IMR-90 (cell line): ENCODE measurements at regions not wholly inside any gene's neighbourhood (a gene's known extent, or its start where the extent isn't known, plus 50 kb on each side); places are given as distances from the start of the nearest gene placed in this dataset.

Experiments used
- ATAC-seq: fragments of 200-7000 bp; cut with Tn5 transposase; 2 replicates; pipeline ENCODE4 v1.9.1; 2020; ENCODE audit warnings: low read depth, mild to moderate bottlenecking, moderate library complexity
- BruUV-seq: library from RNA; stranded (reverse); fragments of 400-500 nt; replicated peaks from 2 replicates; lab custom pipeline; 2021; lab: Mats Ljungman, UMichigan
- CTCF ChIA-PET: fragments of 300-600 bp; formaldehyde crosslinking; extraction: SDS; loops from one replicate; lab custom pipeline; 2021; ENCODE audit warnings: antibody characterized with exemption; lab: Yijun Ruan, JAX
- POLR2A ChIA-PET: fragments of 300-600 bp; sonication (Branson Sonifier 250); formaldehyde crosslinking; loops from one replicate; lab custom pipeline; 2022; ENCODE audit warnings: antibody characterized with exemption; ENCODE audit not compliant: unreplicated experiment; lab: Charles Lee
- DNase-seq: peaks from one replicate; pipeline ENCODE4 v3.0.0; 2013
- H2AFZ ChIP-seq: replicated peaks from 2 replicates; pipeline ENCODE3; 2013; ENCODE audit warnings: low read length, mild to moderate bottlenecking; ENCODE audit not compliant: poor library complexity
- H2AK5ac ChIP-seq: 2 replicates; pipeline ENCODE4 v1.6.1; 2013; ENCODE audit warnings: low read depth, low read length, inconsistent platforms
- H2AK9ac ChIP-seq: replicated peaks from 2 replicates; pipeline ENCODE3; 2013; ENCODE audit warnings: mild to moderate bottlenecking, low read depth, low read length, moderate library complexity; ENCODE audit not compliant: poor library complexity
- H2BK120ac ChIP-seq: 2 replicates; pipeline ENCODE4 v1.6.1; 2013; ENCODE audit warnings: low read depth, low read length, inconsistent platforms
- H2BK15ac ChIP-seq: 3 replicates; pipeline ENCODE4 v1.6.1; 2013; ENCODE audit warnings: low read depth, low read length, inconsistent platforms
- H2BK20ac ChIP-seq: 2 replicates; pipeline ENCODE4 v1.6.1; 2013; ENCODE audit warnings: low read depth, mild to moderate bottlenecking, inconsistent platforms, low read length, moderate library complexity
- H2BK5ac ChIP-seq: 2 replicates; pipeline ENCODE4 v1.6.1; 2013; ENCODE audit warnings: mild to moderate bottlenecking, low read depth, low read length, inconsistent platforms; ENCODE audit not compliant: poor library complexity, severe bottlenecking
- H3K14ac ChIP-seq: replicated peaks from 2 replicates; pipeline ENCODE4 v1.6.1; 2013; ENCODE audit warnings: low read depth, low read length, inconsistent platforms
- H3K18ac ChIP-seq: 2 replicates; pipeline ENCODE4 v1.6.1; 2013; ENCODE audit warnings: low read depth, low read length, control low read depth
- H3K23ac ChIP-seq: 2 replicates; pipeline ENCODE4 v1.6.1; 2013; ENCODE audit warnings: low read depth, low read length, inconsistent platforms
- H3K27ac ChIP-seq: 2 replicates; pipeline ENCODE4 v1.5.1; 2013; ENCODE audit warnings: mild to moderate bottlenecking, control low read depth, low read length; ENCODE audit not compliant: insufficient read depth
- H3K27me3 ChIP-seq: 2 replicates; pipeline ENCODE4 v1.6.1; 2013; ENCODE audit warnings: low read length; ENCODE audit not compliant: control insufficient read depth, insufficient read depth
- H3K36me3 ChIP-seq: 2 replicates; pipeline ENCODE4 v1.6.1; 2013; ENCODE audit warnings: low read length, mixed read lengths; ENCODE audit not compliant: control insufficient read depth, insufficient read depth
- H3K4ac ChIP-seq: 2 replicates; pipeline ENCODE4 v1.6.1; 2013; ENCODE audit warnings: low read depth, low read length, inconsistent platforms
- H3K4me1 ChIP-seq: 2 replicates; pipeline ENCODE4 v1.6.1; 2013; ENCODE audit warnings: low read length, mixed read lengths; ENCODE audit not compliant: control insufficient read depth, insufficient read depth
- H3K4me2 ChIP-seq: 2 replicates; pipeline ENCODE4 v1.6.1; 2013; ENCODE audit warnings: low read depth, mild to moderate bottlenecking, control low read depth, low read length, moderate library complexity
- H3K4me3 ChIP-seq: 2 replicates; pipeline ENCODE4 v1.5.1; 2013; ENCODE audit warnings: low read depth, mild to moderate bottlenecking, control low read depth, low read length, moderate library complexity; ENCODE audit not compliant: insufficient read depth
- H3K56ac ChIP-seq: 2 replicates; pipeline ENCODE4 v1.6.1; 2013; ENCODE audit warnings: low read length, inconsistent platforms; ENCODE audit not compliant: insufficient read depth; ENCODE audit errors: extremely low read depth
- H3K79me1 ChIP-seq, 2 experiments: 2 replicates each; pipeline ENCODE4 v1.6.1; 2013; ENCODE audit warnings: low read length in 2 of 2, inconsistent platforms in 1 of 2, low read depth in 1 of 2
- H3K9ac ChIP-seq: 2 replicates; pipeline ENCODE4 v1.6.1; 2013; ENCODE audit warnings: low read depth, low read length, control low read depth
- H3K9me1 ChIP-seq: 2 replicates; pipeline ENCODE4 v1.6.1; 2013; ENCODE audit warnings: low read length, inconsistent platforms; ENCODE audit not compliant: insufficient read depth
- H3K9me3 ChIP-seq: 2 replicates; pipeline ENCODE4 v1.6.1; 2013; ENCODE audit warnings: low read length; ENCODE audit not compliant: control insufficient read depth, insufficient read depth
- H4K20me1 ChIP-seq: 2 replicates; pipeline ENCODE4 v1.6.1; 2013; ENCODE audit warnings: low read length, inconsistent platforms; ENCODE audit not compliant: insufficient read depth
- H4K5ac ChIP-seq: 2 replicates; pipeline ENCODE4 v1.6.1; 2013; ENCODE audit warnings: mild to moderate bottlenecking, low read depth, low read length, control low read depth
- H4K8ac ChIP-seq, 2 experiments: 2 replicates each; pipeline ENCODE4 v1.6.1; 2013; ENCODE audit warnings: low read depth in 2 of 2, low read length in 2 of 2, control low read depth in 1 of 2, inconsistent platforms in 1 of 2
- H4K91ac ChIP-seq: 2 replicates; pipeline ENCODE4 v1.6.1; 2013; ENCODE audit warnings: low read depth, low read length, inconsistent platforms; ENCODE audit not compliant: insufficient read depth
- BHLHE40 ChIP-seq: fragments of 150-350 bp; IDR thresholded peaks from 2 replicates; pipeline ENCODE4 v1.6.1; 2016; ENCODE audit warnings: mild to moderate bottlenecking, low read depth, low read length
- CEBPB ChIP-seq: IDR thresholded peaks from 2 replicates; pipeline ENCODE4 v1.6.1; 2012; ENCODE audit warnings: low read depth, low read length, improper control_type of control experiment
- CHD1 ChIP-seq: IDR thresholded peaks from 2 replicates; pipeline ENCODE4 v1.6.1; 2012; ENCODE audit warnings: low read depth, low read length, improper control_type of control experiment
- CTCF ChIP-seq: conservative IDR thresholded peaks from 2 replicates; pipeline ENCODE4 v1.5.1; 2012; ENCODE audit warnings: mild to moderate bottlenecking, low read depth, low read length, improper control_type of control experiment
- ELK1 ChIP-seq: fragments of 150-350 bp; IDR thresholded peaks from 2 replicates; pipeline ENCODE4 v1.6.1; 2016; ENCODE audit warnings: low read depth, mild to moderate bottlenecking, low read length, moderate library complexity, borderline replicate concordance
- FOS ChIP-seq: fragments of 150-350 bp; IDR thresholded peaks from 2 replicates; pipeline ENCODE4 v1.6.1; 2016; ENCODE audit warnings: low read depth, low read length
- MAFK ChIP-seq: IDR thresholded peaks from 2 replicates; pipeline ENCODE4 v1.6.1; 2012; ENCODE audit warnings: low read depth, low read length, improper control_type of control experiment
- MAZ ChIP-seq: IDR thresholded peaks from 2 replicates; pipeline ENCODE4 v1.6.1; 2012; ENCODE audit warnings: low read depth, mild to moderate bottlenecking, low read length, improper control_type of control experiment, moderate library complexity, borderline replicate concordance
- MXI1 ChIP-seq: IDR thresholded peaks from 2 replicates; pipeline ENCODE4 v1.6.1; 2012; ENCODE audit warnings: low read depth, mild to moderate bottlenecking, low read length, moderate library complexity, borderline replicate concordance
- NFE2L2 ChIP-seq: fragments of 150-350 bp; IDR thresholded peaks from 2 replicates; pipeline ENCODE4 v1.6.1; 2016; ENCODE audit warnings: low read depth, mild to moderate bottlenecking, low read length
- POLR2A ChIP-seq: IDR thresholded peaks from 2 replicates; pipeline ENCODE4 v1.6.1; 2012; ENCODE audit warnings: mild to moderate bottlenecking, low read depth, low read length
- RAD21 ChIP-seq: IDR thresholded peaks from 2 replicates; pipeline ENCODE4 v1.6.1; 2012; ENCODE audit warnings: low read length, improper control_type of control experiment
- RCOR1 ChIP-seq: IDR thresholded peaks from 2 replicates; pipeline ENCODE4 v1.6.1; 2012; ENCODE audit warnings: mild to moderate bottlenecking, low read length, improper control_type of control experiment; ENCODE audit not compliant: insufficient replicate concordance
- RFX5 ChIP-seq: IDR thresholded peaks from 2 replicates; pipeline ENCODE4 v1.8.0; 2012; ENCODE audit warnings: low read depth, mild to moderate bottlenecking, low read length, moderate library complexity
- SMC3 ChIP-seq: fragments of 150-350 bp; IDR thresholded peaks from 2 replicates; pipeline ENCODE4 v1.6.1; 2016; ENCODE audit warnings: low read depth, mild to moderate bottlenecking, antibody characterized with exemption, low read length, moderate library complexity
- USF2 ChIP-seq: fragments of 150-350 bp; IDR thresholded peaks from 2 replicates; pipeline ENCODE4 v1.6.1; 2017; ENCODE audit warnings: mild to moderate bottlenecking, antibody characterized with exemption, low read length, low read depth
- WGBS, 2 experiments: methylation state at CpG; one replicate each; pipeline versions ENCODE4 v1.1.5 to v1.1.7; 2013; ENCODE audit warnings: missing lambda C conversion rate in 2 of 2; ENCODE audit not compliant: insufficient read length in 1 of 2; ENCODE audit errors: extremely low coverage in 2 of 2; 5-methylcytosine and 5-hydroxymethylcytosine counted together
- dilution Hi-C: fragments of 300-500 bp; cut with HindIII; formaldehyde crosslinking; loops from one replicate; pipeline ENCODE4 v1.14.3; 2018; ENCODE audit warnings: low sequenced_read_pairs; ENCODE audit not compliant: unreplicated experiment
- in situ Hi-C: fragments of 300-500 bp; cut with MboI; formaldehyde crosslinking; loops from 3 replicates; pipeline ENCODE4 v1.14.3; 2019; ENCODE audit warnings: low sequenced_read_pairs, inconsistent platforms, mixed read lengths
- intact Hi-C: fragments of 100-400 bp; cut with micrococcal nuclease; formaldehyde crosslinking; loops from 2 replicates; pipeline ENCODE4 v1.10.0; 2022

GRCh38 chr11:134474942-134475341 lies 62.9 kb upstream of the B3GAT1 start:
- Histone ChIP-seq H3K9ac (no peak overlapping the region), H2AFZ (no peak overlapping the region), H4K91ac (no peak overlapping the region), H3K4me3 (no peak overlapping the region), H3K14ac (no peak overlapping the region), H2BK5ac (no peak overlapping the region), H3K4ac (no peak overlapping the region), H3K4me2 (no peak overlapping the region), H4K20me1 (no peaks in the 10 kb centered on the region), H2BK15ac (no peak overlapping the region), H3K27me3 (no peaks in the 10 kb centered on the region), H3K27ac (no peak overlapping the region), H2AK9ac (no peak overlapping the region), H4K5ac (no peak overlapping the region), H3K9me1 (no peaks in the 10 kb centered on the region), H3K23ac (no peak overlapping the region), H3K56ac (no peak overlapping the region), H2BK20ac (no peak overlapping the region), H2BK120ac (no peak overlapping the region), H3K18ac (no peak overlapping the region), H3K79me1 (no peaks in the 10 kb centered on the region), H4K8ac (no peak overlapping the region), H3K9me3 (peaks cover 58% of the 10 kb centered on the region), H3K36me3 (no peaks in the 10 kb centered on the region), H3K4me1 (no peaks in the 10 kb centered on the region), H2AK5ac (no peak overlapping the region)
- no TSS peak for BruUV-seq
- TF ChIP-seq ELK1 (no peak), RFX5 (no peak), CHD1 (no peak), POLR2A (no peak), CTCF (no peak), RCOR1 (no peak), FOS (no peak), RAD21 (no peak), SMC3 (no peak), USF2 (no peak), MXI1 (no peak), NFE2L2 (no peak), MAFK (no peak), BHLHE40 (no peak), MAZ (no peak), CEBPB (no peak)
- ChIA-PET POLR2A (no interaction called here), CTCF (no interaction called here)
- dilution Hi-C loops: no loop called here
- WGBS, 2 experiments: 83% methylated on average over 2 of the region's 9 CpGs; no CpG with 5 or more reads in 1 of the 2 experiments
- in situ Hi-C loops: no loop called here
- ATAC-seq (no peak), DNase-seq (no peak)
- intact Hi-C loops: no loop called here
